GM18873 (cell line): ENCODE measurements at regions not wholly inside any gene's neighbourhood (a gene's known extent, or its start where the extent isn't known, plus 50 kb on each side); places are given as distances from the start of the nearest gene placed in this dataset.

Experiments used
- ATAC-seq: cut with Tn5 transposase; IDR thresholded peaks from one replicate; pipeline ENCODE4 v1.9.1; 2021; ENCODE audit warnings: mild to moderate bottlenecking, moderate library complexity, moderate number of reproducible peaks; ENCODE audit not compliant: unreplicated experiment, low FRiP score

GRCh38 chr5:167712986-167713585 is 578.4 kb upstream of the WWC1 start:
- ATAC-seq: no peak

- no peak for ATAC-seq
Measured at GRCh38 chr5:167713896-167714295, 577.5 kb upstream of the WWC1 start.

- ATAC-seq: no peak
Measured at GRCh38 chr5:167716126-167716775, 575.2 kb upstream of the WWC1 start.

DNA sequence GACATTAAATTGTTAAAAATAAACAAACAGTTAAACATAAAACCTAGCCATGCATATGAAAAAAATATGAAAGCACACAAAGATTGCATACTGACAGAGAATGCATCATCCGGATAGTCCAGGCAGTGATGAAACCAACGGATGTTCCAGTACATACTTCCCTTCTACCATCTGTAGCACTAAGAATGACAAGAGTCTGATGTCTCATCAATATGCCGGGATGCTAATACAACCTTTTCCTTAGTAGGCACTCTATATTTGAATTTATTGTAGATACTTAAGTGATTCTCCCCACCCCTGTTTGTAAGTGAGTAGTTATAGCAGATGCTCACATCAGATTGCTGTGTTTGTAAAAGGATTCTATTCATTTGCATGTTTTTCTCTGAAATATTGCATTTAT is 571.2 kb upstream of the WWC1 start:
- no peak for ATAC-seq

DNA sequence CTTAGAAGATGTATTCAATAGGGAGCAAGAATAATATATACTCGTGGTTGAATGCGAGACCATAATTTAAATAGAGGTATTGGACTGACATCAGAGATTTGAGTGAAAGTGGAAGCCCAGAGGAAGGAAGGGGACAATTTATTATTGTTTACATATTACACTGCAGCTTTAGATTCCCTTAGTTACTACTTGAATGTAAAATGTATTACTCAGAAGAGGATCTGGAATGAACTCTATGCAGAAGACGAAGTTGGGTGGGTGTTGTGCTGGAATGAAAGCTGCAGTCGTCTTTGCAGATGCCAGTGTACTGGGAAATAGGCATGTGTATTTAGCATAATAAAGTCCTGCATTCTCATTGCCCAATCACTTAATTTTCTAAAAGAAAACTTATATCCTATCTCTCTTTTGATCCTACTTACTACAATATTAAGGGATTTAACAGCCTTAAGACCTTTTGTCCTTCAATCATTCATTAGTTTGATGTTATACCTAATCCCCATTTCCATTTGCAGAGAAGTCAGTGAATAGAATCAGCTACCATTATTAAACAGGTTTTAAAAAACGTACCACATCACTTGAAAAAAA is 570.7 kb upstream of the WWC1 start:
- no peak for ATAC-seq

DNA sequence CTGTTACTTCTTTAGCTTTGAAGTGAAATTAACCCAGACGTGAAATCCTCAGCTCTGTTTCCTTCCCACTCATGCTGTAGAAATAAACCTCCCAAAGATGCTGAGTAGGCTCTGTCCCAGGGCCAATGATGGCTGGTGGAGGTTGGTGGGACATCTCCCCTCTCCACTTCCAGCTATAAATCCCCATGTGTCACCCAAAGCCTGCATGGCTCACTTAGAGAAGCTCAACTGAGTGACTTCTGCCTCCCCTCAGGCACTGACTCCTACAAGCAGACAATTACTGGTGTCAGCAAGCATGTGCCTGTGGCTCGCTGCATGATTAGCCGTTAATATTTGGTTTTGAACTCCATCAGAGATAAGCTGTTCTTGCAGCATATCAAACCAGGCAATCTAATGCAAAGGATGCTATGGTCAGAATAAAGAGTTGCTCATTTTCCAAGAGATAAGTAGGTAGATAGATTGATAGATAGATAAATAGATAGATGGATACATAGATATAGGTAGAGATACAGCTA is 569.5 kb upstream of the WWC1 start:
- no peak for ATAC-seq

GRCh38 chr5:167723254-167723871 is 568.1 kb upstream of the WWC1 start:
- ATAC-seq: peak; percentile 97

- no peak for ATAC-seq
Measured at GRCh38 chr5:167725264-167725663, 566.2 kb upstream of the WWC1 start.

DNA sequence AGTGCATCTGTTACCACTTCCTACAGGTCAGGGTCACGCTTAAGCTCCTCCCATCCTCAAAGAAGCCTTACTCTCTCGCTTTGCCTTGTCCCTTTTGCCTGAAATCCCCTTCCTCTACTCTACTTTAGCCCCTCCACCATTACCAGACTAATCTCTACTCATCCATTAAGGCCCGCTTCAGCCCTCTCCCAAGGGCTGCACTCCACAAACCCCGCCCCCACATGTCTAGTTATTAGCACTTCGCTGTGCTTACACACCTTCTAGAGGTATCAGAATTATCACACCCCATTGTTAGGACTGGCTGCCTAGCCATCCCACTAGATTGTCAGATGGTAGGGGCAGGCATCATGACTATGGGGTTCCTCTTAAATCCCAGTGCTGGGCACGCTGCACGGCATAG is 565.7 kb upstream of the WWC1 start:
- no peak for ATAC-seq

- ATAC-seq: no peak
Measured at GRCh38 chr5:167726642-167727041, 564.8 kb upstream of the WWC1 start.

GRCh38 chr5:167730121-167730520 is 561.3 kb upstream of the WWC1 start:
- ATAC-seq: no peak

GRCh38 chr5:167730656-167731055 is 560.8 kb upstream of the WWC1 start:
- no peak for ATAC-seq

GRCh38 chr5:167731951-167732350 is 559.5 kb upstream of the WWC1 start:
- no peak for ATAC-seq

GRCh38 chr5:167732499-167732898 is 558.9 kb upstream of the WWC1 start:
- ATAC-seq: no peak

DNA sequence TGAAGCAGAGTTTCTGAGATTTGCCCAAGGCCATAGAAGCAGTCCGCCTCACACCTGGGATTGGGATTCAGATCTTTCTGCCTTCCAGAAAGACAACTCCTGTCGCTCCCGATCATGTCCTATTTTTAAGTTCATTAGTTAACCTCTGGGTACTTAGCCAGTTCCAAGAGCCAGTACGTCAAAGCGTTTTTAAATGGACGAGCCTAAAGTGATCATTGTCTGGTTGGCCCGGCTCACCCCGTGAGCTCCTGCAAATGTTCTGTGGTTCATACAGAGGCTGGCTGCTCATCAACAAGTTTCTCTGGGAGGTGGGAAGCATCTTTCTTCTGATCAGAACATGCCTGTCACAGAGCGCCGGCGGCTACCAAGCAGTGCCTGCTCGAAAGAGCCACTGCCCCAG is 554.5 kb upstream of the WWC1 start:
- ATAC-seq: no peak

- ATAC-seq: no peak
Measured at GRCh38 chr5:167743695-167744464, 547.6 kb upstream of the WWC1 start.

GRCh38 chr5:167745868-167746267 is 545.6 kb upstream of the WWC1 start:
- ATAC-seq: no peak

GRCh38 chr5:167750586-167750985 is 540.9 kb upstream of the WWC1 start:
- ATAC-seq: no peak

- ATAC-seq: no peak
Measured at GRCh38 chr5:167752936-167753335, 538.5 kb upstream of the WWC1 start.

GRCh38 chr5:167753725-167754490 is 537.5 kb upstream of the WWC1 start:
- ATAC-seq: no peak
